ENCODE measurements at regions not wholly inside any gene's neighbourhood (a gene's known extent, or its start where the extent isn't known, plus 50 kb on each side); places are given as distances from the start of the nearest gene placed in this dataset.
"Not testable (repeated sequence)": the region's sequence is repeated elsewhere in the genome, so short reads cannot be mapped to it uniquely, and the experiment has no call there.

DNA sequence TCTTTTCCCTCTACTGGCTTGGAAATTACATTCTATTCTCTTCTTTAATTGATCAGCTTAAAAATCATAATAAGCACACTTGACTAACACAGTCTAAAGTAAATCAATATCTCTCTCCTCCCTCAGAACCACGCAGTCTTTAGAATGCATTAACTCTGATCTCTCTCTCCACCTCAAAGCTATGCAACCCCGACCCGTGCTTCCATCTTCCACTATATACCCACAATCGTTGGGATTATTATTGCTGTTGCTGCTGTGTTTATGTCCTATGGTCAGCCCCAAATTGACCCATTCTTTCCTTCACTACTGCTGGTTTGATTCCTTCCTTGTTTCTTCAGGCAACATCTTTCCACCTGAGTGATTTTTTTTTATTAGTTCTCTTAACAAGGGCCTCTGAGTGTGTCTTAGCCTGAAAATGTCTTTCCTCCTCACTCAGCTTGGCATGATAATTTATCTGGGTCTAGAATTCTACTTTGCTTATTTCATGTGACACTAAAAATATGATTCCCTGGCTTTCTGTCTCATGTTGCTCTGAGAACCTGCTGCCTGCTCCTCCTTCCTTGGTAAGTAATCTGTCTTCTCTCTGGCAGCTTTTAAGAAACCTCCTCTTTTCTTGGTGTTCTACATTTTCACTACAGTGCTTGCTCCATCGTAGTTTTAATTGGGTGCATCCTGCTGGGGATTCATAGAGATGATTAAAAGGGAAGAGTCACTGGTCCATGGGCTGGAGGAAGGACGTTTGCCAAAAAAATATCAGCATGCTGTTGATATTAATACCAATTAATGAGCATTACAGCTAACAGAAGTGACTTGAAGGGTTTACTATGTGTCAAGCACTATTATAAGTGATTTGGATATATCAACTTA, 472.2 kb downstream of the MATN1 start:
- DNase-seq (ENCODE audit: low spot score), result no peak

DNA sequence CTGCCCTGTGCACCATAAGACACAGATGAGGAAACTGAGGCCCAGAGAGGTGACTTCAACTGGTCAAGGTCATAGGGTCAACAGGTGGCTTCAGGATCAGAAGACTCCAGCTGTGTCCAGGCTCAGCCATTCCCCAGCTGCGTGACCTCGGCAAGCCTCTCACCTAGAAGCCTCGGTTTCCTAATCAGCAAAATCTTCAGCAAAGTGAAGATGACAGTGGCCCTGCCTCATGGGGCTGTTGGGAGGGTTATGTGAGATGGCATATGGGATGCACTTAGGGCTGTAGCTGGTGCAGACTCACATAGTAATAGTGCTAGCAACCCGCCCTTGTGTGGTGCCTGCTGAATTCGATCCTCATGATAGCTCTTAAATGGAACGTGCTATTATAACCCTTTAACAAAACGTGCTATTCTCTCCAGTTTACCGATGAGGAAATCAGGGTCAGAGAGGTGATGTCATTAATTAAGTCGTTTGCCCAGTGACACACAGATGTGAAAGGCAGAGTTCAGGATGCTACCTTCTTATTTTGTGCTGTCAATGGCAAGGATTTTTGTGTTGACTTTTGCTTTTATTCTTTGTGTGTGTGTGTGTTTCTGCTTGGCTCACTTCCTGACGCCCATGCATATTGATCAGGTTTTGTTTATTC, 472.9 kb downstream of the MATN1 start:
- no peak for DNase-seq (ENCODE audit: low spot score)

DNA sequence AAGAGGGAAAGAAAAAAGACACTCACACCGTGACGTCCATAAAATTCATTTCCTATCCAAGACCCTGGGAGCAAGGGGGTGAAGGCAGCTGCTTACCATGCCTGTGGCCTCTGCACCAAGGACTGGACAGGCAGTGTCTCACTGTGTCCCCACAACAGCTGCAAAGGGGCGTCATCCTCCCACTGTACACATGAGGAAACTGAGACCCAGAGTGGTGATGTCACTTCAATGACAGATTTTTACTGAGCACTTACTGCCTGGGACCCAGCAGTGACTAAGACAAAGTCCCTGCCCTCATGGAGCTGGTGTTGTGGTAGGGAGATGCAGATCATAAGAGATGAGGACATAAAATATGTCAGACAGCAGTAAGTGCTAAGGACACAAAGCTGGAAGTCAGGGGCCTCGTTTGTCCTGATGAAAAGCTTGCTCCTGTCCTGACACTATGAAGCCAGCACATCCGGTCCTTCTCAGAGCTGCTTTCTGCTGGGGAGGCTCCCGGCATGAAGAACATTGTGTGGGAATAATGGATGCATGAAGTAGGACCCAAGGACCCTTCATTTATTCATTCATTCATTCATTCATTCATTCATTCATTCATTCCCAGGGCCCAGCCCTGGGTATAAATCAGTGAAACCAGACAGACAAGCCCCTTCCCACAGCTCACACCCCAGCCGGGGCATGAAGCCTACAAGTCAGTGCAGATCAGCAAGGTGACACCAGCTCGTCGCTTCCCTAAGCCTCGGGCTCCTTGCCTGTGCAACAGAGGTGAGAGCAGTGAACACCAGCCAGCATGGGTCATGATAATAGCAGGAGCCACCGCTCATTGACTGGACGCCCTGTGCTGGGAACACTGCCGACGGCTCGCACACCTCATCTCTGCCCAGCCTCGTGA, 473.7 kb downstream of the MATN1 start:
- DNase-seq (ENCODE audit: low spot score), result no peak

GRCh38 chr1:30248774-30249173, 474.6 kb downstream of the MATN1 start:
- DNase-seq (ENCODE audit: low spot score), result no peak

- no peak for DNase-seq (ENCODE audit: low spot score)
These were observed 475.0 kb downstream of the MATN1 start for GRCh38 chr1:30248373-30248772.

DNA sequence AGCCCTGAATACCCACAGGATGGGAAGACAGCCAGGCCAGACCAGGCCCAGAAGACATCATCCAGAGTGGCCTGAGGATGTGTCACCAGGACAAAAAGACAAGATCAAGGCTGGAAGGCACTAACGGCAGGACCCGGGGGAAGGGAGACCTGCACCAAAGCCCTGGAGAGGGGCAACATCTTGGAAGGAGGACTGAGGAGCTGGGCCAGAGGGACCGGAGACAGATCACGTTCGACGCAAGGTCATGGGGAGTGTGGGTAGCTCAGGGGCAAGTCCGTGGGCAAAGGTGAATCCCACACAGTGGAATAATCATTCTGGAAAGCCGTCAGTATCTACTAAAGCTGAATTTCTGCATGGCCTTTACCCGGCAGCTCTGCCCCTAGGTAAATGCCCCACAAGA, 478.6 kb downstream of the MATN1 start:
- DNase-seq (ENCODE audit: low spot score), result no peak

DNA sequence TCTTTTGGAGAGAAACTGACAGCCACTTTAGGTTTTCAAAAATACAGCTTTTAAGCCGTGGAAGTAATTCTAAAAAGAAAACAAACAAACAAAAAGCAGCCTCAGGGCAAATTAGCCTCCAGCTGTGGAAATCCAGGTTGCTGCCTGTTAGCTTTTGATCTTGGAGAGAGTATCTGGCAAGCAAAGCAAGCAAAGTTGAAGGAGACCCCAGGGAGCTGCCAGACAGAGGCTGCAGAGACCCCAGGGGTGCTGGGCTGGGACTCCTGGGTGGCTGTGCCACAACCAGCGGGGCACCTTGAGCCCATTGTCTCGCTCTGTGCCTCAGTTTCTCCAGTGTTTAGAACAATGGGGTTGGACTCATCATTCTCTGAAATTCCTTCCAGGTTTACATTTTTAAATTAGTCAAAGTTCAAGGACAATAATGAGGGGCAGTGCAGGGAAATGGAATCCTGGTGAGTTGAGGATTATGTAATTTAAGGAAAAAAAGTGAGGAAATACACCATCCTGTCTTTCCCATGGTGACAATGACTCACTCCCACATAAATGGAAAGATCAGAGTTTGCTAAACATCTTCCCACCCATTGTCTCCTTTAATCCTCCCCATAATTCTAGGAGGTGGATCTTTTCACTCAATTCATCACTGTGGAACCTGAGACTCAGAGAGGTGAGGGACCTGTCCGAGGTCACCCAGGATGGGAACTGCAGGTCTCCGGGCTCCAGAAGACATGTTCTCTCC, 480.5 kb downstream of the MATN1 start:
- no peak for DNase-seq (ENCODE audit: low spot score)

DNA sequence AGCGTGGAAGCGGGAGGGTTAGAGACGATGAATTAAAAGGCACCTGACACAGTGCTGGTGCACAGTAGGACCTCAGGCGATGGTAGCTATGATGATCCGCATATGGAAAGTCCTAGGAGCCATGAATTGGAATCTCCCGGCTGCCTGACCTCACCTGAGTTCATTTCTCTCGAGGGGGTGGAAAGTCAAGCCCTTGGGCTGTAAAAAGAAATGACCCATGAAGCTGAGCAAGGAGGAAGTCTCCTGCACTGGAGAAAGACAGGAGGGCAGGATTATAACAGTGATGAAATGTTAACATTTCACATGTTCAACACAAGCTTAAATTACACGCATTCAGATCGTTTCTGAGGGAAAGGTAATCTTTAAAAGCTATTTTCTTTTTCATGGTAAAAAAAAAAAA, 481.2 kb downstream of the MATN1 start:
- DNase-seq (ENCODE audit: low spot score), result no peak

- DNase-seq (ENCODE audit: low spot score), result no peak
These were observed 481.7 kb downstream of the MATN1 start for GRCh38 chr1:30241681-30242080.

GRCh38 chr1:30234091-30234490, 489.3 kb downstream of the MATN1 start:
- DNase-seq (ENCODE audit: low spot score), result no peak

DNA sequence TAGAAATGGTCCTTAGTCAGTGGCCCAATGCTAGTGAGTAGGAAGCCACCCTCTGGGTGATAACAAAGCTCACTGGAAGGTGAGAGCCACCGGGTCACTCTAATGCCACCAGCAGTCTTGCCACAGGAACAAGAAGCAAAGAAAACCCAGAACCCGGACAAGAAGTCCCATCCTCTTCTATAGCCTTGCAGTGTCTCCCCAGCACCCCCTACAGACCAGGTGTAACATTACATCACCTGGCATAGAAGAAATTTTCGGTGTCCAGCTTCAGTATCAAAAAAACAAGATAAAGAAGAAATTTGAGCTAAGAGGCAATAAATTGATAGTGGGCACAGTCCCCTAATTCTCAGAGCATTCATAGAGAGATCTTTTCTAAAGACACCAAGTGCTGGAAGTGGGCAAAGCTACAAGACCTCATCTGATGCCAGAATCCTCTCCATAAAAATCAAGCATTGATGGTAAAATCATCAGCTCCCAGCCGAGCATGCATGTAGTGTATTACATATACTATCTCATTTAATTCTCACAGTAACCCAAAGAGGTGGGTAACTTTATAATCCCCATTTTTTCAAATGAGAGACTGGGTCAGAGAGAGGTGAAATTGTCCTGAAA, 491.0 kb downstream of the MATN1 start:
- DNase-seq (ENCODE audit: low spot score), result no peak

GRCh38 chr1:30229960-30230359, 493.4 kb downstream of the MATN1 start:
- no peak for DNase-seq (ENCODE audit: low spot score)

DNA sequence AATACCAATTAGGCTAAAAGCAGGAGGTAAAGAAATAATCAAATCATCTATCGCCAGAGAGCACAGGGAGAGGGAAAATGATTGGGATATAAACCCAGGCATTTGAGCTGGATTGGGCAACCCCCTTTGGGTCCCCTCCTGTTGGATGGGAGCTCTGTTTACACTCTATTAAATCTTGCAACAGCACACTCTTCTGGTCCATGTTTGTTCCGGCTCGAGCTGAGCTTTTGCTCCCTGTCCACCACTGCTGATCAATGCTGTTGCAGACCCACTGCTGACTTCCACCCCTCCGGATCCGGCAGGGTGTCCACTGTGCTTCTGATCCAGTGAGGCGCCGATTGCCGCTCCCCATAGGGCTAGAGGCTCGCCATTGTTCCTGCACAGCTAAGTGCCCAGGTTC, 493.8 kb downstream of the MATN1 start:
- no peak for DNase-seq (ENCODE audit: low spot score)

GRCh38 chr1:30226648-30227047, 496.7 kb downstream of the MATN1 start:
- DNase-seq (ENCODE audit: low spot score), result no peak

DNA sequence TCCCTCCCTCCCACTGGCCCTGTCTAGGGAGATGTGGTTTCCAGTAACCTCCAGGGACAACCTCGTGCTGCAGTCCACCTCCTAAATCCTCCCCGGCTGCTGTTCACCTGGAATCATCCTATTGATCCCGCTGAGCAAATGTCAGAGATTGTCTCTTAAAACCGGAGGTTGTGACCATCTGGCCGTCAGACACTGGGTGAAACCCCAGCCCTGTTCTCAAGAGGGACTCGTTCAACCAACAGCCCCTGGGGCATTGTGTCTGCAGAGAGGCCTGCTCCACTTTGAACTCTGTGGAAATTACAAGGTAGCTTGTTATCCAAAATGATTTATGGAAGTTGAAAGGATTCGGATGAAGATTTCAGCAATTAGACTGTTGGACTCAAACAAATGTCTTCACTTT, 498.0 kb downstream of the MATN1 start:
- DNase-seq (ENCODE audit: low spot score), result no peak

GRCh38 chr1:30219675-30220074, 503.7 kb downstream of the MATN1 start:
- no peak for DNase-seq (ENCODE audit: low spot score)

DNA sequence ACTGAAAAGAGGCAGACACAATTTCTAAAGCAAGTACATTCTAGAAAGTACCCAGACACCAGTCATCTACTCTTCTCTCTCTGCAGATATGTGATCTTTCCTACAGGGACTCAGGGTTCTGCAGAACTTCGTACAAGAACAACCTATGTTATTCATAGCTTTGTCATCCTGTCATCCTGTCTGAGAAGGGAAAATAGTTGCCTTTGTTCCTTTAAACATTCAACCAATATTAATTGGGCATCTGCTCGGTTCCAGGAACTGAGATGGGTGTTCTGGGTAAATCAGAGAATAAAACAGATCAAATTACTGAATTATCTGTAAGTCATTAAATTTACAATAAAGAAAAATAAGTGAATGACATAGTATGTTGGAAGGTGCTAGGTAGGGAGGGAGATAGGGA, 504.9 kb downstream of the MATN1 start:
- no peak for DNase-seq (ENCODE audit: low spot score)

- DNase-seq (ENCODE audit: low spot score), result no peak
These were observed 506.8 kb downstream of the MATN1 start for GRCh38 chr1:30216602-30217001.

- no peak for DNase-seq (ENCODE audit: low spot score)
These were observed 509.4 kb downstream of the MATN1 start for GRCh38 chr1:30213936-30214335.

GRCh38 chr1:30207962-30208361, 515.4 kb downstream of the MATN1 start:
- not testable (repeated sequence) for DNase-seq (ENCODE audit: low spot score)

- DNase-seq (ENCODE audit: low spot score), result not testable (repeated sequence)
These were observed 516.8 kb downstream of the MATN1 start for GRCh38 chr1:30206631-30207030.
